Muscle layer of duodenum (tissue), 2 donors: ENCODE measurements at regions not wholly inside any gene's neighbourhood (a gene's known extent, or its start where the extent isn't known, plus 50 kb on each side); places are given as distances from the start of the nearest gene placed in this dataset.

Experiments used
- H3K27ac ChIP-seq: one replicate; pipeline ENCODE4 v1.7.0; 2013; ENCODE audit warnings: mild to moderate bottlenecking, low read length
- H3K27me3 ChIP-seq: one replicate; pipeline ENCODE4 v1.7.0; 2013; ENCODE audit warnings: low read depth, mild to moderate bottlenecking, control low read depth, low read length
- H3K36me3 ChIP-seq, 2 donors: one replicate each; pipeline ENCODE4 v1.7.0; 2013; ENCODE audit warnings: low read length in 2 of 2, control low read depth in 1 of 2, mild to moderate bottlenecking in 1 of 2; ENCODE audit not compliant: insufficient read depth in 2 of 2, control insufficient read depth in 1 of 2
- H3K4me1 ChIP-seq, 2 donors: one replicate each; pipeline ENCODE4 v1.7.0; 2013; ENCODE audit warnings: low read length in 2 of 2, mild to moderate bottlenecking in 2 of 2, control low read depth in 1 of 2, moderate library complexity in 1 of 2; ENCODE audit not compliant: insufficient read depth in 2 of 2, control insufficient read depth in 1 of 2
- H3K4me3 ChIP-seq, 2 donors: one replicate each; pipeline ENCODE4 v1.7.0; 2013; ENCODE audit warnings: low read length in 2 of 2, low read depth in 1 of 2, mild to moderate bottlenecking in 1 of 2
- H3K9me3 ChIP-seq, 2 donors: one replicate each; pipeline ENCODE4 v1.7.0; 2013; ENCODE audit warnings: low read length in 2 of 2, control low read depth in 1 of 2, mild to moderate bottlenecking in 1 of 2; ENCODE audit not compliant: control insufficient read depth in 1 of 2
- donor health status: healthy.

- no peaks in the 10 kb centered on the region for H3K9me3 ChIP-seq
- H3K4me1 ChIP-seq: no peaks in the 10 kb centered on the region
- H3K4me3 ChIP-seq: no peak overlapping the region
- no peak overlapping the region for H3K27ac ChIP-seq
- H3K36me3 ChIP-seq: no peaks in the 10 kb centered on the region
- no peaks in the 10 kb centered on the region for H3K27me3 ChIP-seq
Measured at GRCh38 chr2:78082555-78082954, 560.4 kb upstream of the LRRTM4 start.

- no peak overlapping the region for H3K27ac ChIP-seq
- no peaks in the 10 kb centered on the region for H3K9me3 ChIP-seq
- H3K36me3 ChIP-seq: no peaks in the 10 kb centered on the region
- no peaks in the 10 kb centered on the region for H3K4me1 ChIP-seq
- no peaks in the 10 kb centered on the region for H3K27me3 ChIP-seq
- no peak overlapping the region for H3K4me3 ChIP-seq
Measured at GRCh38 chr2:78093436-78093835, 571.3 kb upstream of the LRRTM4 start.

GRCh38 chr2:78109272-78109671 is 587.1 kb upstream of the LRRTM4 start:
- Histone ChIP-seq H3K9me3 (peaks cover 0 to under 1% of the 10 kb centered on the region in 2 donors), H3K27me3 (no peaks in the 10 kb centered on the region), H3K36me3 (no peaks in the 10 kb centered on the region), H3K27ac (no peak overlapping the region), H3K4me3 (no peak overlapping the region), H3K4me1 (no peaks in the 10 kb centered on the region)

DNA sequence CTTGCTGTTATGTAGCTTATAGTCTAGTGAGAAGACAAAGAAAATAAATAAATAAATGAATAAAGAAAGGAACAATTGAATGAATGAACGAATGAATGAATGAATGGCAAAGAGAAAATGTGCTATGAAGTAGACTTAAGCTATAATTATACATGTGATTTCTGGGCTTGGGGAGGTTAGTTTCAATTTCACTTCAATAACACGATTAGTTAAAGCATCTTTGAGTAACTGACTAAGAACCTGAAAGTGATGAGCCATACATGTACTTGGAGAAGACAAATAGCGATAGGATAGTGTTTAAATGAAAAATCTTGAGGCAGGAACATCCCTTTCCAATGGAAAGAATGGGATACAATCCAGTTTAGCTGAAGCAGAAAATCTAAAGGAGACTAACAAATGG is 593.1 kb upstream of the LRRTM4 start:
- H3K27me3 ChIP-seq: no peaks in the 10 kb centered on the region
- H3K4me1 ChIP-seq: no peaks in the 10 kb centered on the region
- no peaks in the 10 kb centered on the region for H3K9me3 ChIP-seq
- no peak overlapping the region for H3K27ac ChIP-seq
- no peak overlapping the region for H3K4me3 ChIP-seq
- no peaks in the 10 kb centered on the region for H3K36me3 ChIP-seq

- Histone ChIP-seq H3K4me1 (no peaks in the 10 kb centered on the region), H3K9me3 (peaks cover 0 to 2% of the 10 kb centered on the region in 2 donors), H3K27ac (no peak overlapping the region), H3K4me3 (no peak overlapping the region), H3K36me3 (no peaks in the 10 kb centered on the region), H3K27me3 (no peaks in the 10 kb centered on the region)
Measured at GRCh38 chr2:78118037-78118436, 595.9 kb upstream of the LRRTM4 start.

DNA sequence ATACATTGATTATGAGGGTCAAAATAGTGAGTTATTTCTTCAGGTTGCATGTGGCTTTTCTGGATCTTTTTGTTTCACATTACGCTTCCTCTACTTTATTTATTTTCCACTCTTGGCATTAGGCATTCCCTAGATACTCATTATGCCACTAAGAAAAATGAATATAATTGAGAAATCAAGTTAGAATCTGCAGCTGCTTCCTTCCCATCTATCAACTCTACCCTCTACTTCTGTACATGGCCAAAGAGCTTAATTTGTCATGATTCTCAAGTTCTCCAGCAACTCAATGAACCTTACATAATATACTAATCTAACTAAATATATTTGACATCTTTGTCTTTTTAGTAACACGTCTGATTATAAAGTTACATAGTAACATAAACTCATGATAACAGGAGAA is 598.1 kb upstream of the LRRTM4 start:
- Histone ChIP-seq H3K36me3 (no peaks in the 10 kb centered on the region), H3K27ac (no peak overlapping the region), H3K27me3 (no peaks in the 10 kb centered on the region), H3K4me1 (no peaks in the 10 kb centered on the region), H3K9me3 (peaks cover 0 to 2% of the 10 kb centered on the region in 2 donors), H3K4me3 (no peak overlapping the region)

GRCh38 chr2:78125042-78125441 is 602.9 kb upstream of the LRRTM4 start:
- Histone ChIP-seq H3K4me3 (no peak overlapping the region), H3K9me3 (peaks cover 0 to 2% of the 10 kb centered on the region in 2 donors), H3K36me3 (no peaks in the 10 kb centered on the region), H3K4me1 (no peaks in the 10 kb centered on the region), H3K27me3 (no peaks in the 10 kb centered on the region), H3K27ac (no peak overlapping the region)

GRCh38 chr2:78127424-78127823 is 605.2 kb upstream of the LRRTM4 start:
- peaks cover 0 to 2% of the 10 kb centered on the region in 2 donors for H3K9me3 ChIP-seq
- no peaks in the 10 kb centered on the region for H3K36me3 ChIP-seq
- no peaks in the 10 kb centered on the region for H3K27me3 ChIP-seq
- no peak overlapping the region for H3K27ac ChIP-seq
- H3K4me1 ChIP-seq: no peaks in the 10 kb centered on the region
- no peak overlapping the region for H3K4me3 ChIP-seq

DNA sequence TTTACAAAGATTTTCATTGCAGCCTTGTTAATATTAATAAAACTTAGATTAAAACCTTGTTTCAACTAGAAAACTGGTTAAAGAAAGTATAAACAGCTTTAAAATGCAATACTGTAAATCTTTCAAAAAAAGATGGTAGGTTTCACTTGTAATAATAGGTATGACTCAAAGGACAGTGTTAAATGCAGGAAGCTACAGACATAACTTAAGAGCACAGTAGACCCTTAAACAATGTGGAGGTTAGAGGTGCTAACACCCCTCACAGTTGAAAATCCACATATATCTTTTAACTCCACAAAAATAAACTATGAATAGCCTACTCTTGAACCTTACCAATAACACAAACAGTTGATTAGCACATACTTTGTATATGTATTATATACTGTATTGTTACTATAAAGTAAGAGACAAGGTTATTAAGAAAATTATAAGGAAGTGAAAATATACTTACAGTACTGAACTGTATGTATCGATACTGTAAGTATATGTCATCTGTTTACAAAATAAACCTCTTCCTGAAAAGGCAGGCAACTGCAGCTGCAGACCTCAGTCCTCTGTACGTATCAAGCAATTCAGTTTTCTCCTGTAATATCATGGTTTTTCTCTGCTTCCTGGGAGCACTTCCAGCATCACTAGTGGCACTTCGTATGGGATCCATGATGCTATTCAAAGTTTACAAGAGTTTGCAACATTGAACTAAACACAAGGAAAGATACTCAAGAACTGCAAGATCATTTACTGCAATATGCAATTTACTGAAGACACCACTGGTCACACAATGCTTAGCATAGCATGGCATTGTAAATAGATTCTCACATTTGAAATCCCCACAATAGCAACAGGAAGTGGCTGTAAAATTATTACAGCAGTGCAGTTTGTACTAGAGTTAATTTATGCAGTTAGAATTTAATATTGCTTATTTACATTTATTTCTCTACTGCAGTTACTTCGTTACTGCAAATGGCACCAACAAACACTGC is 610.5 kb upstream of the LRRTM4 start:
- H3K9me3 ChIP-seq: no peaks in the 10 kb centered on the region
- H3K4me3 ChIP-seq: no peak overlapping the region

GRCh38 chr2:78145395-78145996 is 623.3 kb upstream of the LRRTM4 start:
- Histone ChIP-seq H3K27me3 (no peaks in the 10 kb centered on the region), H3K36me3 (no peaks in the 10 kb centered on the region), H3K9me3 (no peaks in the 10 kb centered on the region), H3K4me1 (no peaks in the 10 kb centered on the region), H3K27ac (no peak overlapping the region), H3K4me3 (no peak overlapping the region)

More for the DNA sequence above, 610.5 kb upstream of the LRRTM4 start:
- no peaks in the 10 kb centered on the region for H3K36me3 ChIP-seq
- H3K27me3 ChIP-seq: no peaks in the 10 kb centered on the region
- no peak overlapping the region for H3K27ac ChIP-seq
- no peaks in the 10 kb centered on the region for H3K4me1 ChIP-seq

DNA sequence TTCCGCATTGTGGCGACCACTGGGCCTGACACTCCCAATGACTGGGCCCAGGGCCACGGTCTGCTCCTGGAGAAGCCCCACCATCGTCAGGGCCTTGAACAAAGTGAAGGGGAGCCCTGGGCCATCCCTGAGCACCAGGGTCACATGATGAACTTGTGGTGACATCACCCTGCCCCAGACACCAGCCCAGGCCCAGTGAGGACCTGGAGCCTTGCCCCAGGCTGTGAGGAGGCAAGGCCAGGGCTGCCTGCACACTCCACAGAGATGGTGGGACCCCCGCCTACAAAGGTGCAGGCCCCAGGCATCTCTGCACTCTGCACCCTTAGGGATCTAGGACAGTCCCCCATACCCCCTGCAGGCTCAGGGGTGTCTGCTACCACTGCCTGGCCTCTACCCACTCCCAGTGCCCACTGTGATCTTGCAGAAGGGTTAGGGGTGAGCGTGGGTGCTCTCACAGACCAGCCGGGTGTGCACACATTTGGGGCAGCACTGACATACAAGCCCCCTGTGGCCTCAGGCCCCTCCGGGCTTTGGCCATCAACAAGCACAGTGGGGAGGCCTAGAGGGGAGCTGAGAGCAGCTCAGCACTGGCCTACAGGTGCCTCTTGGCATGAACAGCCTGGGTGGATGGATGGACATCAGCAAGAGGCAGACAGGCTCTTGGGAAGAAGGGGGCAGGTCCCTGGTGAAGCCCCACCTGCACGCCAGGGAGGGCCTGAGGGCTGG is 624.0 kb upstream of the LRRTM4 start:
- no peaks in the 10 kb centered on the region for H3K9me3 ChIP-seq
- H3K4me1 ChIP-seq: no peaks in the 10 kb centered on the region
- no peak overlapping the region for H3K4me3 ChIP-seq

More for the DNA sequence above, 624.0 kb upstream of the LRRTM4 start:
- H3K27me3 ChIP-seq: no peaks in the 10 kb centered on the region
- H3K36me3 ChIP-seq: no peaks in the 10 kb centered on the region
- H3K27ac ChIP-seq: no peak overlapping the region
